H1 (cell line): ENCODE measurements at regions not wholly inside any gene's neighbourhood (a gene's known extent, or its start where the extent isn't known, plus 50 kb on each side); places are given as distances from the start of the nearest gene placed in this dataset.

ENCODE experiments used
- CTCF ChIA-PET: fragments of 300-600 bp; sonication (Branson Sonifier 250); formaldehyde crosslinking; loops from one replicate; lab custom pipeline; 2021; ENCODE audit not compliant: partially characterized antibody; lab: Charles Lee
- POLR2A ChIA-PET: fragments of 300-600 bp; sonication (Branson Sonifier 250); formaldehyde crosslinking; loops from one replicate; lab custom pipeline; 2021; ENCODE audit warnings: inconsistent platforms; ENCODE audit not compliant: partially characterized antibody; lab: Charles Lee
- DNase-seq, 2 experiments: peaks; one replicate each; pipeline versions ENCODE4 v3.0.0 to v3.0.0-alpha.2; 2010 to 2022; ENCODE audit warnings: low spot score in 2 of 2, low read depth in 1 of 2, mixed read lengths in 1 of 2
- FAIRE-seq: peaks from 2 replicates; lab custom pipeline; 2011; peaks lifted over from hg19 to GRCh38; lab: Jason Lieb, UNC
- H2AFZ ChIP-seq: 2 replicates; pipeline ENCODE4 v1.8.1; 2012; ENCODE audit warnings: low read length, inconsistent platforms
- H2AK5ac ChIP-seq: 2 replicates; pipeline ENCODE4 v1.6.1; 2013; ENCODE audit warnings: low read depth, low read length
- H2BK120ac ChIP-seq: replicated peaks from 2 replicates; pipeline ENCODE3; 2013; ENCODE audit warnings: low read depth, low read length, inconsistent platforms
- H2BK12ac ChIP-seq: 2 replicates; pipeline ENCODE4 v1.6.1; 2013; ENCODE audit warnings: low read depth, low read length
- H2BK15ac ChIP-seq: 2 replicates; pipeline ENCODE4 v1.6.1; 2013; ENCODE audit warnings: low read length
- H2BK20ac ChIP-seq: 2 replicates; pipeline ENCODE4 v1.6.1; 2013; ENCODE audit warnings: low read length
- H2BK5ac ChIP-seq: 2 replicates; pipeline ENCODE4 v1.6.1; 2013; ENCODE audit warnings: low read depth, low read length
- H3K14ac ChIP-seq: 2 replicates; pipeline ENCODE4 v1.6.1; 2013; ENCODE audit warnings: inconsistent platforms; ENCODE audit not compliant: insufficient read length
- H3K18ac ChIP-seq: 2 replicates; pipeline ENCODE4 v1.6.1; 2013; ENCODE audit warnings: low read length; ENCODE audit errors: extremely low read depth
- H3K23ac ChIP-seq: 2 replicates; pipeline ENCODE4 v1.6.1; 2013; ENCODE audit warnings: inconsistent platforms; ENCODE audit not compliant: insufficient read length
- H3K23me2 ChIP-seq: 2 replicates; pipeline ENCODE4 v1.6.1; 2013; ENCODE audit warnings: low read depth, low read length
- H3K27ac ChIP-seq: 2 replicates; pipeline ENCODE4 v1.6.1; 2011; ENCODE audit warnings: low read depth, low read length, inconsistent platforms
- H3K27me3 ChIP-seq, 4 experiments: replicated peaks in 1 of 4; 1 replicate in 1 of 4; 2 replicates in 3 of 4; pipeline versions ENCODE4 v1.6.1 to v1.8.1; 2011 to 2013; ENCODE audit warnings: low read length in 3 of 4, mild to moderate bottlenecking in 3 of 4, inconsistent platforms in 2 of 4, mixed read lengths in 2 of 4, moderate library complexity in 1 of 4; ENCODE audit not compliant: control insufficient read depth in 3 of 4, insufficient read depth in 3 of 4; ENCODE audit errors: extremely low read depth in 1 of 4
- H3K36me3 ChIP-seq, 4 experiments: 2 replicates each; pipeline versions ENCODE4 v1.6.1 to v1.8.1; 2011 to 2013; ENCODE audit warnings: mild to moderate bottlenecking in 4 of 4, low read length in 3 of 4, moderate library complexity in 2 of 4, control low read depth in 1 of 4, inconsistent platforms in 1 of 4; ENCODE audit not compliant: insufficient read depth in 4 of 4, control insufficient read depth in 2 of 4
- H3K4ac ChIP-seq: replicated peaks from 2 replicates; pipeline ENCODE3; 2013; ENCODE audit warnings: low read length, low read depth, mixed read lengths, inconsistent platforms; ENCODE audit not compliant: insufficient read length
- H3K4me1 ChIP-seq, 4 experiments: replicated peaks in 1 of 4; 1 replicate in 1 of 4; 2 replicates in 3 of 4; pipeline versions ENCODE4 v1.6.1 to v1.8.1; 2011 to 2013; ENCODE audit warnings: low read length in 3 of 4, inconsistent platforms in 2 of 4, mixed read lengths in 1 of 4; ENCODE audit not compliant: insufficient read depth in 4 of 4, control insufficient read depth in 3 of 4
- H3K4me2 ChIP-seq, 2 experiments: 2 replicates each; pipeline versions ENCODE4 v1.6.1 to v1.8.1; 2011 to 2013; ENCODE audit warnings: low read depth in 2 of 2, low read length in 2 of 2, control low read depth in 1 of 2, inconsistent platforms in 1 of 2, mild to moderate bottlenecking in 1 of 2; ENCODE audit not compliant: insufficient read depth in 1 of 2
- H3K4me3 ChIP-seq, 4 experiments: fragments of 200-600, 300-600 bp in 1 of 4; sonication (generic), shearing (Covaris generic), sonication (Bioruptor Twin) in 1 of 4; 2 replicates each; pipeline versions ENCODE4 v1.5.1 to v1.8.1; 2011 to 2016; ENCODE audit warnings: low read length in 4 of 4, low read depth in 3 of 4, control low read depth in 2 of 4, inconsistent platforms in 2 of 4, mild to moderate bottlenecking in 2 of 4, mixed read lengths in 1 of 4, moderate library complexity in 1 of 4; ENCODE audit not compliant: insufficient read depth in 2 of 4; ENCODE audit errors: extremely low read depth in 1 of 4
- H3K56ac ChIP-seq: replicated peaks from 2 replicates; pipeline ENCODE3; 2013; ENCODE audit warnings: low read depth, mild to moderate bottlenecking, mixed read lengths, low read length, inconsistent platforms; ENCODE audit not compliant: insufficient read length
- H3K79me1 ChIP-seq: 2 replicates; pipeline ENCODE4 v1.6.1; 2013; ENCODE audit warnings: low read depth, low read length, control low read depth
- H3K79me2 ChIP-seq, 2 experiments: 2 replicates each; pipeline versions ENCODE4 v1.6.1 to v1.8.1; 2012 to 2013; ENCODE audit warnings: low read length in 2 of 2, mild to moderate bottlenecking in 2 of 2, inconsistent platforms in 1 of 2; ENCODE audit not compliant: insufficient read depth in 2 of 2, control insufficient read depth in 1 of 2
- H3K9ac ChIP-seq, 4 experiments: replicated peaks in 1 of 4; 1 replicate in 1 of 4; 2 replicates in 3 of 4; pipeline versions ENCODE4 v1.6.1 to v1.8.1; 2011 to 2013; ENCODE audit warnings: low read depth in 3 of 4, low read length in 3 of 4, control low read depth in 2 of 4, mild to moderate bottlenecking in 2 of 4, moderate library complexity in 2 of 4, inconsistent platforms in 1 of 4; ENCODE audit errors: extremely low read depth in 1 of 4
- H3K9me3 ChIP-seq, 2 experiments: 2 replicates each; pipeline versions ENCODE4 v1.6.1 to v1.8.1; 2012 to 2013; ENCODE audit warnings: mild to moderate bottlenecking in 2 of 2, moderate library complexity in 2 of 2, control low read depth in 1 of 2, inconsistent platforms in 1 of 2, low read depth in 1 of 2, low read length in 1 of 2, mixed read lengths in 1 of 2; ENCODE audit not compliant: insufficient read depth in 2 of 2
- H4K20me1 ChIP-seq, 2 experiments: replicated peaks in 1 of 2; 2 replicates each; pipeline versions ENCODE3 to v1.8.1; 2011 to 2013; ENCODE audit warnings: inconsistent platforms in 2 of 2, low read length in 2 of 2, mild to moderate bottlenecking in 1 of 2; ENCODE audit not compliant: insufficient read depth in 2 of 2, control insufficient read depth in 1 of 2
- H4K5ac ChIP-seq: 2 replicates; pipeline ENCODE4 v1.6.1; 2013; ENCODE audit warnings: low read length, low read depth, mixed read lengths, inconsistent platforms; ENCODE audit not compliant: insufficient read length
- H4K8ac ChIP-seq: 2 replicates; pipeline ENCODE4 v1.8.0; 2013; ENCODE audit warnings: mild to moderate bottlenecking, moderate library complexity, low read length, inconsistent platforms; ENCODE audit not compliant: insufficient read depth; ENCODE audit errors: extremely low read depth
- H4K91ac ChIP-seq: replicated peaks from 2 replicates; pipeline ENCODE3; 2013; ENCODE audit warnings: low read length, mixed read lengths, inconsistent platforms; ENCODE audit not compliant: insufficient read length
- CBX5 ChIP-seq: fragments of 300-800, 300-1000 bp; sonication (generic); IDR thresholded peaks from 2 replicates; pipeline ENCODE4 v1.7.1; 2016; ENCODE audit warnings: antibody characterized with exemption, low read length, low read depth
- WGBS, 2 experiments: shearing (Covaris generic) in 1 of 2; methylation state at CpG; one replicate each; pipeline versions ENCODE4 v1.1.6 to v1.1.7; 2013 to 2015; ENCODE audit warnings: low lambda C conversion rate in 2 of 2, mixed read lengths in 2 of 2, inconsistent platforms in 1 of 2, low coverage in 1 of 2, missing lambda C conversion rate in 1 of 2; ENCODE audit not compliant: insufficient replicate concordance in 2 of 2, insufficient coverage in 1 of 2, insufficient read length in 1 of 2; ENCODE audit errors: extremely low coverage in 1 of 2, missing lambda C conversion rate in 1 of 2; 5-methylcytosine and 5-hydroxymethylcytosine counted together

- DNase-seq, result no peak
- Histone ChIP-seq H4K8ac (no peak overlapping the region), H3K9me3 (no peaks in the 10 kb centered on the region), H4K5ac (no peak overlapping the region), H3K23ac (no peak overlapping the region), H3K4me3 (no peak overlapping the region), H3K56ac (no peak overlapping the region), H2AK5ac (no peak overlapping the region), H3K4ac (no peak overlapping the region), H3K14ac (no peak overlapping the region), H4K20me1 (no peaks in the 10 kb centered on the region), H2AFZ (no peak overlapping the region), H3K23me2 (no peaks in the 10 kb centered on the region), H2BK20ac (no peak overlapping the region), H2BK15ac (no peak overlapping the region), H3K4me2 (no peak overlapping the region), H3K27ac (no peak overlapping the region), H2BK120ac (no peak overlapping the region), H3K4me1 (no peaks in the 10 kb centered on the region), H2BK12ac (no peak overlapping the region), H4K91ac (no peak overlapping the region), H3K9ac (no peak overlapping the region), H3K36me3 (no peaks in the 10 kb centered on the region), H3K18ac (no peak overlapping the region), H2BK5ac (no peak overlapping the region), H3K79me2 (no peaks in the 10 kb centered on the region), H3K27me3 (no peaks in the 10 kb centered on the region; a peak in 1 of 7 replicates), H3K79me1 (no peaks in the 10 kb centered on the region)
- ChIA-PET CTCF (interaction anchor here (1.9 kb wide), 1 partner anchor 66 kb away, joined by 7 read pairs; no protein-coding TSS in a partner anchor), POLR2A (interaction anchor here (0.9 kb wide), 1 partner anchor 29 kb away, joined by 3 read pairs; no protein-coding TSS in a partner anchor)
- FAIRE-seq, result no peak
- 85% methylated on average over 14 of the region's 14 CpGs; no CpG with 5 or more reads in 1 of the 2 experiments for WGBS, 2 experiments
- no peak for TF ChIP-seq CBX5
Observed at GRCh38 chr11:20277014-20277413, 86.5 kb upstream of the HTATIP2 start.
